ENCODE measurements at regions not wholly inside any gene's neighbourhood (a gene's known extent, or its start where the extent isn't known, plus 50 kb on each side); places are given as distances from the start of the nearest gene placed in this dataset.

DNA sequence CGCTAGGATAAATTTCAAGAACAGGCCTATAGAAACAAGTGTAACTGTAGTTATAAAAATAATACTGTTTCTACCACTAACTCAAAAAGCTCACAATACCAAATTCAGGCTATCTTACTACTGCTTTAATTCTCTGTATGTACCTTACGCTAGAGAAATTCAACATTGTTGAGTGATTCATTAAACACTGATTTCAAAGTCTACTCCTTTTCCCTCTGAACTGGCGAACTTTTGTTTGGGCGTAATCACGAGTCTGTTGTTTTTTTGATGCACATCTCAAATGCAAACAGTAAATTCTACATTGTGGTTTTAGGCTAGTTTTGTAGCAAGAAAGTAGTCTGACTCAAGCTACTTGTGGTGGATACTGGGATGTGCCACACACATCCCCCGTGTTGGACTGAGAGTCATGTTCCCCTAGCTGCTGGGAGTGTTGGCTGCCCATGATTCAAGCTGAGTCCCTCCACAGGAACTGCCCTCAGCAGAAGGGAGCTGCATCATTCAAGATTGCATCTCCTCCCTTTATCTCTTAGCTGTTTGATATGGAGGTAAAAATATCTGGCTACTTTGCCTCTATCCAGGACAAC lies 406.1 kb downstream of the RAPGEF2 start:
- WGBS, 2 experiments (ENCODE audit: extremely low coverage in 1 of 2, insufficient coverage in 1 of 2, insufficient read length in 1 of 2, insufficient replicate concordance in 2 of 2, low coverage in 1 of 2, low lambda C conversion rate in 2 of 2, missing lambda C conversion rate in 1 of 2), result 88% methylated on average over 6 of the region's 6 CpGs; no CpG with 5 or more reads in 1 of the 2 experiments
- Histone ChIP-seq H4K20me1 (replicated peaks in 1 of 2; ENCODE audit: control insufficient read depth in 1 of 2, insufficient read depth in 2 of 2, low read length in 2 of 2) (no peaks in the 10 kb centered on the region), H2AFZ (ENCODE audit: low read length) (no peak overlapping the region), H3K4me2 (ENCODE audit: insufficient read depth in 1 of 2, low read depth in 2 of 2, low read length in 2 of 2) (no peak overlapping the region), H4K8ac (ENCODE audit: extremely low read depth, insufficient read depth, low read length) (no peak overlapping the region), H3K79me1 (ENCODE audit: low read depth, low read length) (no peaks in the 10 kb centered on the region), H3K18ac (ENCODE audit: extremely low read depth, low read length) (no peak overlapping the region), H3K9ac (replicated peaks in 1 of 4; ENCODE audit: extremely low read depth in 1 of 4, low read depth in 3 of 4, low read length in 3 of 4) (no peak overlapping the region), H3K79me2 (ENCODE audit: control insufficient read depth in 1 of 2, insufficient read depth in 2 of 2, low read length in 2 of 2) (no peaks in the 10 kb centered on the region), H3K27me3 (replicated peaks in 1 of 4; ENCODE audit: control insufficient read depth in 3 of 4, extremely low read depth in 1 of 4, insufficient read depth in 3 of 4, low read length in 3 of 4) (no peaks in the 10 kb centered on the region), H2BK5ac (ENCODE audit: low read depth, low read length) (no peak overlapping the region), H3K23ac (ENCODE audit: insufficient read length) (no peak overlapping the region), H3K4me1 (replicated peaks in 1 of 4; ENCODE audit: control insufficient read depth in 3 of 4, insufficient read depth in 4 of 4, low read length in 3 of 4) (peaks cover 2 to 5% (median 4%) of the 10 kb centered on the region in 4 experiments; a peak in 5 of 7 replicates), H3K4ac (replicated peaks; ENCODE audit: insufficient read length, low read depth, low read length) (no peak overlapping the region), H2BK20ac (ENCODE audit: low read length) (no peak overlapping the region), H3K9me3 (ENCODE audit: insufficient read depth in 2 of 2, low read depth in 1 of 2, low read length in 1 of 2) (no peaks in the 10 kb centered on the region), H3K36me3 (ENCODE audit: control insufficient read depth in 2 of 4, insufficient read depth in 4 of 4, low read length in 3 of 4) (no peaks in the 10 kb centered on the region; a peak in 1 of 8 replicates), H4K5ac (ENCODE audit: insufficient read length, low read depth, low read length) (no peak overlapping the region), H4K91ac (replicated peaks; ENCODE audit: insufficient read length, low read length) (no peak overlapping the region), H2BK12ac (ENCODE audit: low read depth, low read length) (no peak overlapping the region), H2AK5ac (ENCODE audit: low read depth, low read length) (no peak overlapping the region), H3K23me2 (ENCODE audit: low read depth, low read length) (no peaks in the 10 kb centered on the region), H3K14ac (ENCODE audit: insufficient read length) (no peak overlapping the region), H3K56ac (replicated peaks; ENCODE audit: insufficient read length, low read depth, low read length) (no peak overlapping the region), H2BK15ac (ENCODE audit: low read length) (no peak overlapping the region), H3K27ac (ENCODE audit: low read depth, low read length) (no peak overlapping the region), H2BK120ac (replicated peaks; ENCODE audit: low read depth, low read length) (no peak overlapping the region), H3K4me3 (ENCODE audit: extremely low read depth in 1 of 4, insufficient read depth in 2 of 4, low read depth in 3 of 4, low read length in 4 of 4) (no peak overlapping the region)
- ChIA-PET CTCF (ENCODE audit: partially characterized antibody) (no interaction called here), POLR2A (ENCODE audit: partially characterized antibody) (no interaction called here)
- no peak for DNase-seq (ENCODE audit: low read depth in 1 of 2, low spot score in 2 of 2)
- no peak for FAIRE-seq
- TF ChIP-seq CEBPB (IDR thresholded peaks at IDR 0.05; ENCODE audit: low read depth, low read length) (no peak), ZNF274 (IDR thresholded peaks at IDR 0.05; ENCODE audit: borderline replicate concordance, extremely low read depth, low read length) (no peak), CREB1 (IDR thresholded peaks at IDR 0.05) (no peak), CBX8 (IDR thresholded peaks at IDR 0.05; ENCODE audit: borderline replicate concordance, low read depth, low read length) (no peak)
- TF ChIP-seq, protein P1, sequence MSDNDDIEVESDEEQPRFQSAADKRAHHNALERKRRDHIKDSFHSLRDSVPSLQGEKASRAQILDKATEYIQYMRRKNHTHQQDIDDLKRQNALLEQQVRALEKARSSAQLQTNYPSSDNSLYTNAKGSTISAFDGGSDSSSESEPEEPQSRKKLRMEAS (IDR thresholded peaks at IDR 0.05), result no peak

Measured in H1 (cell line).